PFSK-1 (cell line): ENCODE measurements at regions not wholly inside any gene's neighbourhood (a gene's known extent, or its start where the extent isn't known, plus 50 kb on each side); places are given as distances from the start of the nearest gene placed in this dataset.

Experiments used
- POLR2AphosphoS5 ChIP-seq: IDR thresholded peaks from 2 replicates; pipeline ENCODE4 v1.6.1; 2012; ENCODE audit warnings: low read depth, mild to moderate bottlenecking, control low read depth, low read length, moderate library complexity
- SIN3A ChIP-seq: IDR thresholded peaks from 2 replicates; pipeline ENCODE4 v1.6.1; 2012; ENCODE audit warnings: mild to moderate bottlenecking, low read length, moderate library complexity, borderline replicate concordance; ENCODE audit not compliant: insufficient read depth
- TAF1 ChIP-seq: IDR thresholded peaks from 2 replicates; pipeline ENCODE4 v1.6.1; 2012; ENCODE audit warnings: low read length, control low read depth, borderline replicate concordance; ENCODE audit not compliant: insufficient read depth
- TF ChIP-seq, protein P1 (sequence below), 2 experiments: IDR thresholded peaks; 2 replicates each; pipeline versions ENCODE4 v1.6.1 to v1.8.0; 2011 to 2012; ENCODE audit warnings: low read depth in 2 of 2, low read length in 2 of 2, control low read depth in 1 of 2, inconsistent platforms in 1 of 2, mild to moderate bottlenecking in 1 of 2, moderate library complexity in 1 of 2; ENCODE audit not compliant: insufficient read depth in 1 of 2

DNA sequence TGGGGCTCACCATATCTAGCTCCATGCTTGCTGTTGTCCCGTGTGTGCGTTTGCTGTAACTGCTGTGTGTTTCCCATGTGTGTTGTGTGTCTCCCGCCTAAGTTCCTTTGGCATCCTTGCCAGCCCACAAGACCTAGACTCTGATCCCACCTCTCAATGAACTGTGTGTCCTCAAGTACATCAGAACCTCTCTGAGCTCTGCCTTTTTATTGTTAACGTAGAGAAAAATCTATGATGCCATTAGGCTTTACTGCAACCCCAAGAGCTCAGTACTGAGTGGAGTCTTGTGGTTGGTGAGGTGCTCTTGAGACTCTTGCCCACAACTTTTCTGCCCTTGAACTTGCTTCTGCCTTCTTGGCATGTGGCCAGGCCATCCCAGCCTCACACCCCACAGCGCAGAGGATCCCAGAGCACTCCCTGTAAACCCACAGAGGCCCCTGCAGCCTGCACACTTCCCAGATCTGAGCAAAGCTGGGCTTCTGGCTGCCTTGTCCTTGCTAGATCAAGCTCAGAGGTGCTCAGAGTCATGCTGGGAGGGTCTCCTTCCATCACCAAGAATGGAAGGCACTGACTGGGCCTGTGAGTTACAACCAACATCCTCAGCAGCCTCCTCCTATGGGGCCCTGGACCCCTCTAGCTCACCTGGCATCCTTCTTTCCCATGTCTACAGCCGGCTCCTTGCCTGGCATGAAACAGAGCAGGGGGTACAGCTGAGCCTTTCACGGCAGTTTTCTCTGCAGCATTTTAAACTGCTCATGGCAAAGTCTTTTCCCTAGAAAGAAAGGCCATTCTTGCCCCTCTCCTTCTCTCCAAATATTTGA, 643.4 kb downstream of the ACTR3B start:
- no peak for TF ChIP-seq TAF1
- no peak for TF ChIP-seq POLR2AphosphoS5
- TF ChIP-seq, protein P1, sequence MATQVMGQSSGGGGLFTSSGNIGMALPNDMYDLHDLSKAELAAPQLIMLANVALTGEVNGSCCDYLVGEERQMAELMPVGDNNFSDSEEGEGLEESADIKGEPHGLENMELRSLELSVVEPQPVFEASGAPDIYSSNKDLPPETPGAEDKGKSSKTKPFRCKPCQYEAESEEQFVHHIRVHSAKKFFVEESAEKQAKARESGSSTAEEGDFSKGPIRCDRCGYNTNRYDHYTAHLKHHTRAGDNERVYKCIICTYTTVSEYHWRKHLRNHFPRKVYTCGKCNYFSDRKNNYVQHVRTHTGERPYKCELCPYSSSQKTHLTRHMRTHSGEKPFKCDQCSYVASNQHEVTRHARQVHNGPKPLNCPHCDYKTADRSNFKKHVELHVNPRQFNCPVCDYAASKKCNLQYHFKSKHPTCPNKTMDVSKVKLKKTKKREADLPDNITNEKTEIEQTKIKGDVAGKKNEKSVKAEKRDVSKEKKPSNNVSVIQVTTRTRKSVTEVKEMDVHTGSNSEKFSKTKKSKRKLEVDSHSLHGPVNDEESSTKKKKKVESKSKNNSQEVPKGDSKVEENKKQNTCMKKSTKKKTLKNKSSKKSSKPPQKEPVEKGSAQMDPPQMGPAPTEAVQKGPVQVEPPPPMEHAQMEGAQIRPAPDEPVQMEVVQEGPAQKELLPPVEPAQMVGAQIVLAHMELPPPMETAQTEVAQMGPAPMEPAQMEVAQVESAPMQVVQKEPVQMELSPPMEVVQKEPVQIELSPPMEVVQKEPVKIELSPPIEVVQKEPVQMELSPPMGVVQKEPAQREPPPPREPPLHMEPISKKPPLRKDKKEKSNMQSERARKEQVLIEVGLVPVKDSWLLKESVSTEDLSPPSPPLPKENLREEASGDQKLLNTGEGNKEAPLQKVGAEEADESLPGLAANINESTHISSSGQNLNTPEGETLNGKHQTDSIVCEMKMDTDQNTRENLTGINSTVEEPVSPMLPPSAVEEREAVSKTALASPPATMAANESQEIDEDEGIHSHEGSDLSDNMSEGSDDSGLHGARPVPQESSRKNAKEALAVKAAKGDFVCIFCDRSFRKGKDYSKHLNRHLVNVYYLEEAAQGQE (IDR thresholded peaks at IDR 0.05; ENCODE audit: insufficient read depth in 1 of 2, low read depth in 2 of 2, low read length in 2 of 2) = no peak
- TF ChIP-seq SIN3A = no peak
